22Rv1 (cell line): ENCODE measurements at regions not wholly inside any gene's neighbourhood (a gene's known extent, or its start where the extent isn't known, plus 50 kb on each side); places are given as distances from the start of the nearest gene placed in this dataset.
"Not testable (repeated sequence)": the region's sequence is repeated elsewhere in the genome, so short reads cannot be mapped to it uniquely, and the experiment has no call there.

Experiments
- H3K27ac ChIP-seq: fragments of 450-650 bp; 2 replicates; pipeline ENCODE4 v1.5.1; 2017
- CTCF ChIP-seq: fragments of 450-650 bp; IDR thresholded peaks from 2 replicates; pipeline ENCODE4 v1.5.1; 2017; ENCODE audit warnings: mild to moderate bottlenecking
- ZFX ChIP-seq: fragments of 450-650 bp; IDR thresholded peaks from 2 replicates; pipeline ENCODE4 v1.6.1; 2017; ENCODE audit warnings: antibody characterized with exemption, borderline replicate concordance

- H3K27ac ChIP-seq: not testable (repeated sequence)
Measured at GRCh38 chr11:94235772-94236171, 68.6 kb upstream of the IZUMO1R start.

- not testable (repeated sequence) for H3K27ac ChIP-seq
Measured at GRCh38 chr11:94236416-94236815, 68.0 kb upstream of the IZUMO1R start.

- peak; percentile 57 for TF ChIP-seq CTCF
Measured at GRCh38 chr11:94237447-94238153, 66.8 kb upstream of the IZUMO1R start.

GRCh38 chr11:94238154-94238735 lies 66.1 kb upstream of the IZUMO1R start:
- not testable (repeated sequence) for H3K27ac ChIP-seq

More at GRCh38 chr11:94237447-94238153, 66.8 kb upstream of the IZUMO1R start:
- not testable (repeated sequence) for H3K27ac ChIP-seq

GRCh38 chr11:94238774-94239173 lies 65.6 kb upstream of the IZUMO1R start:
- H3K27ac ChIP-seq: not testable (repeated sequence)

GRCh38 chr11:94241896-94242295 lies 62.5 kb upstream of the IZUMO1R start:
- no peak overlapping the region for H3K27ac ChIP-seq
- TF ChIP-seq ZFX (no peak), CTCF (no peak)

- TF ChIP-seq CTCF (no peak), ZFX (no peak)
- H3K27ac ChIP-seq: no peak overlapping the region
Measured at GRCh38 chr11:94243571-94244515, 60.5 kb upstream of the IZUMO1R start.

- no peak overlapping the region for H3K27ac ChIP-seq
- TF ChIP-seq ZFX (no peak), CTCF (no peak)
Measured at GRCh38 chr11:94245121-94245520, 59.3 kb upstream of the IZUMO1R start.

- H3K27ac ChIP-seq: not testable (repeated sequence)
Measured at GRCh38 chr11:94248301-94248700, 56.1 kb upstream of the IZUMO1R start.

- no peak overlapping the region for H3K27ac ChIP-seq
- TF ChIP-seq CTCF (no peak), ZFX (no peak)
Measured at GRCh38 chr11:94254214-94254613, 50.2 kb upstream of the IZUMO1R start.
